Fibroblast of skin of back (primary cell): ENCODE measurements at regions not wholly inside any gene's neighbourhood (a gene's known extent, or its start where the extent isn't known, plus 50 kb on each side); places are given as distances from the start of the nearest gene placed in this dataset.
"Not testable (repeated sequence)": the region's sequence is repeated elsewhere in the genome, so short reads cannot be mapped to it uniquely, and the experiment has no call there.

Experiments
- DNase-seq: peaks from one replicate; pipeline ENCODE4 v3.0.0-alpha.2; 2013

GRCh38 chrX:126641076-126641475 is 88.5 kb upstream of the DCAF12L1 start:
- DNase-seq = not testable (repeated sequence)

DNA sequence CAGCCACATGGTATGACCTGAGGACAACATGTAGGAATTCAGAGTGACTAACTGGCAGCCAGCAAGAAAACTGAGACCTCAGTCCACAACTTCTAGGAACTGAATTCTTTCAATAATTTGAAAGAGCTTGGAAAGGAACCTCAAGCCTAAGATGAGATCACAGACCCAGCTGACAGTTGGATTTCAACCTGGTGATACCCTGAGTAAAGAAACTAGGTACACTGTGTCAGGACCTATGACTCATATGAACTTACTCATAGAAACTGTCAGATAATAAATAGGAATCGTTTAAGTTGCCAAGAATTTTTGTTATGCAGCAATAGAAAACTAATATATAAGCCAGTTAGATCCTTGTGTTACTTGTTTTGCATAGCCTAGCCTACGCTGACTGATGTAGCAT is 102.4 kb upstream of the DCAF12L1 start:
- DNase-seq = peak; percentile 42

GRCh38 chrX:126658447-126658846 is 105.8 kb upstream of the DCAF12L1 start:
- DNase-seq = peak; percentile 72

DNA sequence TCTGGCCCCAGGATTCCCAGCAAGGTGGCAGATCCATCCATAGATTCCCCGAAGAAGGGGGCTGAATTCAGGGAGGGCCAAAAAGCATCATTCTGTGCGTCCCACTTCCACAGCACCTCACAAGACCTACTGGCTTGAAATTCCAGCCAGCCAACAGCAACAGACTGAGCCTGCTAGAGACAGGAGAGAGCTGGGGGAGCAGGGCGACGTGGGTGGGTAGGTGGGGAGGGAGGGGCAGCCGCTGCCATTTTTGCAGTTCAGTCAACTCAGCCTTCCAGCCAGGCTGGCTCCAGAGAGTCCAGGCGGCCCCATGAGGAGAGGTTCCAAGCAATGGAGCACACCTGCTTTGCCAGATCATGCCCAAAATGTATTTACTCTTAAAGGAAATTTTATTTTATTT is 117.6 kb upstream of the DCAF12L1 start:
- DNase-seq = no peak

- DNase-seq = not testable (repeated sequence)
These were observed 120.8 kb upstream of the DCAF12L1 start for GRCh38 chrX:126673366-126673765.

GRCh38 chrX:126673816-126674491 is 121.3 kb upstream of the DCAF12L1 start:
- not testable (repeated sequence) for DNase-seq

DNA sequence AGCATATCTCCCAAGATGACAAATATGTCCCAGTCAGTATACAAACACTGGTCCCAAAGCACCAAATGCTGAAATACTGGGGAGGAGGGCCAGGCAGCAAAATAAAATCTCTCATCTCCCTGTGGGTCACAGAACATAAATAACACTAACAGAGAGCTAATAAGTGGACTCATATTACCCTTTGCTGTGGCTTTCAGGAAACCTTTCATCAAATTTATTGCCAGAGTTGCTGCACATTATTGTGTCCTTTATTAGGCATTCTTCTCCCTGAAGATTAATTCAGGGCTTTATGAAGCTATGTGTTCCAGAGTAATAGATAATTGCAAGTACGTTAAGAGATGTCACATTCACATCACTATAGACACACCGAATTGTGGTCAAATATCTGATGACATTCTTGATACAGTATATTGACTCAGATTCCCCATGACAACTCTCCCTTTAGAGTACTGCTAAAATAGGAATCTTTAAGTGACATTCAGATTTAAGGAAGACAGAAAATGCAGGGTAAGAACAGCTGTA is 124.1 kb upstream of the PRR32 start:
- DNase-seq = no peak

DNA sequence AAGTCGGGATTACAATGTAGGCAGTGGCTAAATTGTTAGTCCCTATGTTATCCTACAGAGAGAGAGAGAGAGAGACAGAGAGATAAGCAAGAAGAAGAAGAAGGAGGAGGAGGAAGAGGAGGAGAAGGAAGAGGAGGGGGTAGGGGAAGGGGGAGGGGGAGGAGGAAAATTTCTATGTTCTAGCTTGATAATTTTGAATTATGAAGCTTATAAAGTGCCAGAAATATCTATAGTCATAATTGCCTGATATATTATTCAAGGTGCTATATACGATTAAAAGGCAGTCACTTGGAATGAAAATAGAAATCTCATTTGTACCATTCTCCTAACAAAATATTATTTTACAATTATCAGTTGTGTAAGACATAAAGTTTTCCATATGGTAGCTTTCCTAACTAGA is 122.4 kb upstream of the PRR32 start:
- no peak for DNase-seq

- no peak for DNase-seq
These were observed 118.1 kb upstream of the PRR32 start for GRCh38 chrX:126701380-126701779.

DNA sequence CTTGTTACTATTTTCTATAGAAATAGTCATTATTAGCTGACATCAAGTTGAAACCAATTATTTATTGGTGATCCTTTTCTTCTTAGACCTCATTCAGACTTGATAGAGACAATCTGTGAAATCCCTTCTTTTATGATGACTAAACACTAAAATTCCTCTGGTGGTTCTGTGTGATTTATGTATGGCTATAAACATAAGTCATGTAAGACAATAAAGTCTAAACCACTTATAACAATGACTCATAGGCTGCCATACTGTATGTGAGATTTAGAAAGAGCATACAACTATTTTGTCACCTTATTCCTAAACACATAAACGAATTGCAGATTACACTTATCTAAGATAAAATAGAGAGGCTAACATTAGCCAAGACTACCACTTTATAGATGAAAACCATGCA is 101.1 kb upstream of the PRR32 start:
- no peak for DNase-seq

DNA sequence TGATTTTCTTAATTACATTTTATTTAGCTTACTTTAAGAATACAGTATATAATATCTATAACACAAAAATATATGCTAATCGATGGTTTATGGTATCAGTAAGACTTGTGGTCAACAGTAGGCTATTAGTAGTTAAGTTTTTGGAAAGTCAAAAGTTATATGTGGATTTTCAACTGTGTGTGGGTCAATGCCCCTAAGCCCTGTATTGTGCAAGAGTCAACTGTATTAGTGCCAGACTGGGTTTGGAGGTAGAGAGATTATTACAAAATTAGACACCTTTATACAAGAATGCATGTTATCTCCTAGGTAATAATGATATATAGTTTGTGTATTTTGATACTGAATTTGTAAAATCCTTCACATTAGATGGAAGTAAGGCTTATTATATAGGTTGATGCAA is 100.3 kb upstream of the PRR32 start:
- no peak for DNase-seq

DNA sequence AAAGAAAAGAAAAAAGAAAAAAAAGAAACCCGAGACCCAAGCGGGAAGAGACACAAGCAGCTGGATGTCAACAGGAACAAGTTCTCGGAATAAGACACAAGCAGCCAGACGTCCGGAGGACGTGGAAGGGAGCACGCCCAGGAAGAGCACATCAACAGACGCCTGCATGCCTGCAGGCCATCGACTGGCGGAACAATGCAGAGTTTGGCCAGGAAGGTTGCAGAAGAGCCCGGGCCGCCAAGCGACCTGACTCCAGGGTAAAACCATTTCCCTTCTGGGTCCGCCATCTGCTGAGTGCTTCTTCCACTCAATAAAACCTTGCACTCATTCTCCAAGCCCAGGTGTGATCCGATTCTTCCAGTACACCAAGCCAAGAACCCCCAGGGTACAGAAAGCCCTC is 95.6 kb upstream of the PRR32 start:
- DNase-seq = no peak

DNA sequence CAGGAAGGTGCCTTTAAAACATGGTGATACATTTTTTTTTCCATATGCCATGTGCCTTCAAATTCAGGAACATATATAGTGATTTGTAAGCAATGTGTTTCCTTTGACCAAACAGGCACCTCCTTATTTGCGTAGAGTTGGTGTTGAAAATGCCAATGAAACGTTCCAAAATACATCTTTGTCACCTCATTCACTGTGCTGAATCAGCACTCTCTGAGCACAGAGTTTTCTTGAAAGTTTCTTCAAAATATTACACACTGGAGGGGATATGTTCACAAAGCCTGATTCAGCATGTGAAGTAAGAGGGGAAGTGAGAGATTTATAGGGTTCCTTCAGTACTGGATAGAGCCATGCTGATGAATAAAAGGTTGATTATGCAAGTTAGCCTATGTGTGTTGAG is 85.7 kb upstream of the PRR32 start:
- DNase-seq = no peak
